ENCODE measurements at regions not wholly inside any gene's neighbourhood (a gene's known extent, or its start where the extent isn't known, plus 50 kb on each side); places are given as distances from the start of the nearest gene placed in this dataset.

DNA sequence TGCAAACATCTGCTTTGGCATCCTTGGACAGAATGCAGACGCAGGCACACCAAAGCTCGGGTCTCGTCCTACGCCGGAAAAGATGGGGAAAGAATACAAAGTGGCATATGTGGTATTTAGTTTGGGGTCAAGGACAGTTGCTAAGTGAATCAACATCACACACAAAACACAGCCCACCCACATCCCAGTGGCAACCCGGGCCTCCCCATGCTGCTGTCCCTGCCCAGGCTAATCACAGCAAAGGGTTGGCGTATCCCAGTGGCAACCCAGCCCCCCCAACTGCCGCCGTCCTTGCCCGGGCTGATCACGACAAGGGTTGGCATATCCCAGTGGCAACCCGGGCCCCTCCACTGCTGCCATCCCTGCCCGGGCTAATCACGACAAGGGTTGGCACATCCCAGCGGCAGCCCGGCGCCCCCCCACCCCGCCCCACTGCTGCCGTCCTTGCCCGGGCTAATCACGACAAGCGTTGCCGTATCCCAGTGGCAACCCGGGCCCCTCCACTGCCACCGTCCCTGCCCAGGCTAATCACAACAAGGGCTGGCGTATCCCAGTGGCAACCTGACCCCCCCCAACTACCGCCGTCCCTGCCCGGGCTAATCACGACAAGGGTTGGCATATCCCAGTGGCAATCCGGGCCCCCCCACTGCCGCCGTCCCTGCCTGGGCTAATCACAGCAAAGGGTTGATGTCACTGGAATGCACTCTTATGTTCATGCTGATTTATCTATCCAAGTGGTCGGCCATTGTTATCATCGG, 167.8 kb upstream of the SOX1 start:
- POLR2A ChIA-PET: no interaction called here
- no peaks in the 10 kb centered on the region for H3K27me3 ChIP-seq (ENCODE audit: control insufficient read depth, insufficient read depth, low read length)
- no peak for TF ChIP-seq CTCF (IDR thresholded peaks at IDR 0.05; ENCODE audit: insufficient read depth, low read depth, low read length)
- no peak for DNase-seq (ENCODE audit: low read depth)
- H3K4me3 ChIP-seq (ENCODE audit: low read depth, low read length): no peak overlapping the region
- H3K36me3 ChIP-seq (ENCODE audit: control insufficient read depth, insufficient read depth, low read length): no peaks in the 10 kb centered on the region
- CTCF ChIA-PET: no interaction called here

- DNase-seq (ENCODE audit: low read depth): no peak
- ChIA-PET POLR2A (no interaction called here), CTCF (interaction anchor here (1.0 kb wide), 1 partner anchor 133 kb away, joined by 4 read pairs; no protein-coding TSS in a partner anchor)
- no peaks in the 10 kb centered on the region for H3K27me3 ChIP-seq (ENCODE audit: control insufficient read depth, insufficient read depth, low read length)
- no peak for TF ChIP-seq CTCF (IDR thresholded peaks at IDR 0.05; ENCODE audit: insufficient read depth, low read depth, low read length)
- no peak overlapping the region for H3K4me3 ChIP-seq (ENCODE audit: low read depth, low read length)
- H3K36me3 ChIP-seq (ENCODE audit: control insufficient read depth, insufficient read depth, low read length): no peaks in the 10 kb centered on the region
Observed at GRCh38 chr13:111899714-111900389, 167.1 kb upstream of the SOX1 start.

- TF ChIP-seq CTCF (IDR thresholded peaks at IDR 0.05; ENCODE audit: insufficient read depth, low read depth, low read length): no peak
- POLR2A ChIA-PET: no interaction called here
- CTCF ChIA-PET: interaction anchor here (0.6 to 1.0 kb wide), 2 partner anchors 21 to 133 kb away, joined by 4 read pairs; no protein-coding TSS in a partner anchor
Observed at GRCh38 chr13:111900390-111901131, 166.4 kb upstream of the SOX1 start.

GRCh38 chr13:111901267-111901915, 165.6 kb upstream of the SOX1 start:
- no peak overlapping the region for H3K4me3 ChIP-seq (ENCODE audit: low read depth, low read length)
- DNase-seq (ENCODE audit: low read depth): no peak
- no peaks in the 10 kb centered on the region for H3K27me3 ChIP-seq (ENCODE audit: control insufficient read depth, insufficient read depth, low read length)
- ChIA-PET CTCF (no interaction called here), POLR2A (no interaction called here)
- no peaks in the 10 kb centered on the region for H3K36me3 ChIP-seq (ENCODE audit: control insufficient read depth, insufficient read depth, low read length)
- TF ChIP-seq CTCF (IDR thresholded peaks at IDR 0.05; ENCODE audit: insufficient read depth, low read depth, low read length): no peak

More at GRCh38 chr13:111900390-111901131, 166.4 kb upstream of the SOX1 start:
- Histone ChIP-seq H3K36me3 (ENCODE audit: control insufficient read depth, insufficient read depth, low read length) (no peaks in the 10 kb centered on the region), H3K4me3 (ENCODE audit: low read depth, low read length) (no peak overlapping the region), H3K27me3 (ENCODE audit: control insufficient read depth, insufficient read depth, low read length) (no peaks in the 10 kb centered on the region)
- DNase-seq (ENCODE audit: low read depth): no peak

DNA sequence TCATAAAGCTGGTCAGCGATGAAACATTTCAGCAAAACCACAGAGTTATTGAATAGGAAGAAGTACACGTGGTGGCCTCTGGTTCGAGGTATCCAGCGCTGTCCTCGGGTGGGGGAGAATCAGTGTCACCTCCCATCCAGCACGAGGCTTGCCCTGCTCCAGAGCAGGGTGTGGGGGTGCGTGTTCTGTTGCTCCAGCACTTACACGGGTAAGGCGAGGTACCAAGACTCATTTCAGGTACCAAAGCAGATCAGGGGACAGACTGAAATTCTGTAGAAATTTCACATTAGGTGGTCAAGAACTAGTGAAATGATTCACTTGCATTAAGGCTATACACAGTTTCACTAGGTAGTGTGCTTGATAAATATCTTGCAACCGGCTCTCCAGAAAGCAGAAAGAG, 164.2 kb upstream of the SOX1 start:
- H3K4me3 ChIP-seq (ENCODE audit: low read depth, low read length): no peak overlapping the region
- no peaks in the 10 kb centered on the region for H3K27me3 ChIP-seq (ENCODE audit: control insufficient read depth, insufficient read depth, low read length)
- CTCF ChIA-PET: no interaction called here
- no peak for TF ChIP-seq CTCF (IDR thresholded peaks at IDR 0.05; ENCODE audit: insufficient read depth, low read depth, low read length)
- no peak for DNase-seq (ENCODE audit: low read depth)
- POLR2A ChIA-PET: no interaction called here
- H3K36me3 ChIP-seq (ENCODE audit: control insufficient read depth, insufficient read depth, low read length): no peaks in the 10 kb centered on the region

All from BJ (cell line).